ENCODE measurements at regions not wholly inside any gene's neighbourhood (a gene's known extent, or its start where the extent isn't known, plus 50 kb on each side); places are given as distances from the start of the nearest gene placed in this dataset.

GRCh38 chr3:197373096-197373495 lies 74.7 kb upstream of the DLG1 start:
- Histone ChIP-seq H3K56ac (replicated peaks; ENCODE audit: insufficient read length, low read depth, low read length) (no peak overlapping the region), H4K91ac (replicated peaks; ENCODE audit: insufficient read length, low read length) (no peak overlapping the region), H3K79me1 (ENCODE audit: low read depth, low read length) (no peaks in the 10 kb centered on the region), H3K4ac (replicated peaks; ENCODE audit: insufficient read length, low read depth, low read length) (no peak overlapping the region), H4K5ac (ENCODE audit: insufficient read length, low read depth, low read length) (no peak overlapping the region), H2BK20ac (ENCODE audit: low read length) (no peak overlapping the region), H3K4me3 (ENCODE audit: extremely low read depth in 1 of 4, insufficient read depth in 2 of 4, low read depth in 3 of 4, low read length in 4 of 4) (no peak overlapping the region), H2BK5ac (ENCODE audit: low read depth, low read length) (no peak overlapping the region), H3K18ac (ENCODE audit: extremely low read depth, low read length) (no peak overlapping the region), H2BK15ac (ENCODE audit: low read length) (no peak overlapping the region), H4K8ac (ENCODE audit: extremely low read depth, insufficient read depth, low read length) (no peak overlapping the region), H3K27ac (ENCODE audit: low read depth, low read length) (no peak overlapping the region), H3K23ac (ENCODE audit: insufficient read length) (no peak overlapping the region), H2AFZ (ENCODE audit: low read length) (no peak overlapping the region), H3K36me3 (ENCODE audit: control insufficient read depth in 2 of 4, insufficient read depth in 4 of 4, low read length in 3 of 4) (no peaks in the 10 kb centered on the region), H4K20me1 (replicated peaks in 1 of 2; ENCODE audit: control insufficient read depth in 1 of 2, insufficient read depth in 2 of 2, low read length in 2 of 2) (no peaks in the 10 kb centered on the region), H3K9me3 (ENCODE audit: insufficient read depth in 2 of 2, low read depth in 1 of 2, low read length in 1 of 2) (no peaks in the 10 kb centered on the region), H2BK12ac (ENCODE audit: low read depth, low read length) (no peak overlapping the region), H3K4me2 (ENCODE audit: insufficient read depth in 1 of 2, low read depth in 2 of 2, low read length in 2 of 2) (no peak overlapping the region), H3K9ac (replicated peaks in 1 of 4; ENCODE audit: extremely low read depth in 1 of 4, low read depth in 3 of 4, low read length in 3 of 4) (no peak overlapping the region), H3K4me1 (replicated peaks in 1 of 4; ENCODE audit: control insufficient read depth in 3 of 4, insufficient read depth in 4 of 4, low read length in 3 of 4) (peaks cover 0 to 7% (median 3%) of the 10 kb centered on the region in 4 experiments; a peak in 3 of 7 replicates), H3K79me2 (ENCODE audit: control insufficient read depth in 1 of 2, insufficient read depth in 2 of 2, low read length in 2 of 2) (no peaks in the 10 kb centered on the region), H3K27me3 (replicated peaks in 1 of 4; ENCODE audit: control insufficient read depth in 3 of 4, extremely low read depth in 1 of 4, insufficient read depth in 3 of 4, low read length in 3 of 4) (no peaks in the 10 kb centered on the region; a peak in 1 of 7 replicates), H2BK120ac (replicated peaks; ENCODE audit: low read depth, low read length) (no peak overlapping the region), H3K14ac (ENCODE audit: insufficient read length) (no peak overlapping the region), H2AK5ac (ENCODE audit: low read depth, low read length) (no peak overlapping the region), H3K23me2 (ENCODE audit: low read depth, low read length) (no peaks in the 10 kb centered on the region)
- DNase-seq (ENCODE audit: low read depth in 1 of 2, low spot score in 2 of 2) (no peak), FAIRE-seq (no peak)
- CTCF ChIA-PET (ENCODE audit: partially characterized antibody), result interaction anchor here (0.7 to 1.7 kb wide), 3 partner anchors 51 to 128 kb away, joined by 3 to 8 read pairs (median 3); no protein-coding TSS in a partner anchor
- POLR2A ChIA-PET (ENCODE audit: partially characterized antibody), result interaction anchor here (0.6 kb wide), 1 partner anchor 129 kb away, joined by 4 read pairs; no protein-coding TSS in a partner anchor
- WGBS, 2 experiments (ENCODE audit: extremely low coverage in 1 of 2, insufficient coverage in 1 of 2, insufficient read length in 1 of 2, insufficient replicate concordance in 2 of 2, low coverage in 1 of 2, low lambda C conversion rate in 2 of 2, missing lambda C conversion rate in 1 of 2), result 95% methylated on average over 8 of the region's 8 CpGs; no CpG with 5 or more reads in 1 of the 2 experiments
- TF ChIP-seq SP1 (IDR thresholded peaks at IDR 0.05; ENCODE audit: low read depth, low read length) (no peak), MAFK (IDR thresholded peaks at IDR 0.05; ENCODE audit: low read depth, low read length) (no peak), EZH2 (IDR thresholded peaks at IDR 0.05; ENCODE audit: low read depth, low read length, severe bottlenecking) (no peak), JUN (IDR thresholded peaks at IDR 0.05; ENCODE audit: low read depth, low read length) (no peak), RBBP5 (IDR thresholded peaks at IDR 0.05; ENCODE audit: borderline replicate concordance, low read depth, low read length) (no peak), SIX5 (IDR thresholded peaks at IDR 0.05; ENCODE audit: low read depth, low read length) (no peak), CEBPB (IDR thresholded peaks at IDR 0.05; ENCODE audit: low read depth, low read length) (no peak), RAD21 (IDR thresholded peaks at IDR 0.05 in 1 of 2, conservative IDR thresholded peaks at IDR 0.05 in 1 of 2; ENCODE audit: low read depth in 2 of 2, low read length in 2 of 2) (no peak), MAX (IDR thresholded peaks at IDR 0.05) (no peak), KDM4A (IDR thresholded peaks at IDR 0.05; ENCODE audit: low read depth, low read length, severe bottlenecking) (no peak), BCL11A (IDR thresholded peaks at IDR 0.05; ENCODE audit: low read depth in 2 of 2, low read length in 2 of 2) (no peak), PHF8 (conservative IDR thresholded peaks at IDR 0.05; ENCODE audit: low read depth, low read length) (no peak), HDAC2 (IDR thresholded peaks at IDR 0.05; ENCODE audit: borderline replicate concordance in 1 of 2, low read depth in 2 of 2, low read length in 2 of 2) (no peak), TEAD4 (IDR thresholded peaks at IDR 0.05; ENCODE audit: low read depth, low read length) (no peak)

Measured in H1 (cell line).